ENCODE measurements at regions not wholly inside any gene's neighbourhood (a gene's known extent, or its start where the extent isn't known, plus 50 kb on each side); places are given as distances from the start of the nearest gene placed in this dataset.
"Not testable (repeated sequence)": the region's sequence is repeated elsewhere in the genome, so short reads cannot be mapped to it uniquely, and the experiment has no call there.

DNA sequence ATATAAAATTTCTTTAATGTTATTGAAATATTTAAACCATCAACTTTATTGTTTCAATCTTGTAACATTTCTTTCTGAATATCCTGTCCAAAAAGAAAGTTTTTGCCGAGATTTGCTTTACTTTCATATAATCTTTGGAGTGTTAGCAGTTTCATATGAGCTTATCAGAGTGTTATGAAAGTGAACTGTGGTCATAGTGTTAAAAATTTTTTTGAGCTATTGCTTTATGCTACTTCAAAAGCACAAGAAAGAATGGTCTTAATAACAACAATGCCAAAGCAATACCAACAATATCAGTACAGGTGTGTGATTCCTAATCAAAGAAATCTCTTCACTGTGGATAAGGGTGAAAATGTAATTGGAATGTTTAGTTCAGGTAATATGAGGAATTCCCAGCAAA, 1994.9 kb upstream of the FLRT2 start:
- no peak for DNase-seq

DNA sequence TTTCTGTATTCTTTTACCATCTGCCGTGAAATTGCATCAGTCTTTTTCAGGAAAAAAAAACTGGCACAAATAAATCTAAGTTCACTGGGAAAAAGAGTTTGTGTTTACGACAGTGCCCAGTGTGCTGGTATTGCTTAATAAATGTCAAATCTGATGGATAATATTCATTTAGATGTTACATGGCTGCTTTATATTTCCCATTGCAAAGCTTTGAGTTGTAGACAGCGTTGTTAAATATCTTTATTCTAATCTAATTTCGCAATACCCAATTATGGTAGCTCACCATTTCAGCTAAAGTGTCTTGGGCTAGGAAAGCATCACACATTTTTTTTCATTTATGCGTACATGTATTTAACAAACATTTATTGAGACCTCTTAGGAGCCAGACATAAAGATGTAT, 1994.5 kb upstream of the FLRT2 start:
- no peak for DNase-seq

DNA sequence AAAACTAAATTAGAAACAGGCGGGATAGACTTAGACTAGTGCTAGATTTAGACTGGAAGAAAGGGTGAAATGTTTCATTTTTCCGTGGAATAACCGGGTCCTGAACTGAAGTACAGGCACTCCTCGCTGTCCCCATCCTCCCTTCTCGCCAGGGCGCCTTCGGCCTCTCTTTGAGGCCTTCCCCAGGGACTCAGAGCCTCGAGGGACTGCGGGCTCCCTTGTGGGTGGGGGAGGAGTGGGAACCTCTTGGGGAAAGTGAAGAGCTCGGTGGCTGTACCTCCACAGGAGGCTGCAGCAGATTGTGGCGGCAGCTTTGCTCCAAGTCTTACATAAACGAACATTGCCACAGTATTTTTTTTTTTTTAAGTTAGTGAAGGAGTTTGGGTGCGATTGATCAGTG, 1988.8 kb upstream of the FLRT2 start:
- no peak for DNase-seq

DNA sequence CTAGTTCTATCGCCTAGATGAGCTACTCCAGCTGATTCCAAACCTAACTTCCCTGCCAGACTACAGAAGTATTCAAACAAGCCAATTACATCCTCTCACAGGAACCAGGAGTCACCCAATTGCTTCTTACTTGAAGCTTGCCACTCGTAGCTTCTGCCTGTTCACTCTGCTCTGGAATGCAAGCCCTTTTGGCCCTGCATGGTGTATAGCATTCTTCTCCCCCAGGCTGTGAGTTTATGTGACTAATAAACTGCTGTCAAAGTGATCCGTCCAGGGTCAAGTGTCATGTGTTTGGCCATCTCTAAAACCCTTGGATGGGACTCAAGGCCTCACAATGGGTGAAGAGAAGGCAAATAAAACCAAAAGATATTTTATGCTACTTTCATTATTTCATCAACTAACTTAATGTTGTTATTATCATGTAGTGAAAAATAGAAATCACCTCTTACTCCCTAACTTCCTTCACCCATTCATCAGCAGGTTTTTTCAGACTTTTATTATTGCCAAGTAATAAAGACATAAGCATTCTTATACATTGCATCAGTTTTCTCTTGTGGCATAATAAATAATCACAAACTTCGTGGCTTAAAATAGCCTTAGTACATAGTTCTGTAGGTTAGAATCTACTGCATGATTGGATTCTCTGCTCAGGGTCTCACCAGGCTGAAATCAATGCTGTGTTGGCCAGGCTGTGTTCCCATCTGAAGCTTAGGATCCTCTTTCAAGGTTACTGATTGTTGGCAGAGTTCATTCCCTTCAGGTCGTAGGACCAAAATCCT, 1981.7 kb upstream of the FLRT2 start:
- no peak for DNase-seq

- no peak for DNase-seq
Observed at GRCh38 chr14:83556065-83556464, 1973.9 kb upstream of the FLRT2 start.

DNA sequence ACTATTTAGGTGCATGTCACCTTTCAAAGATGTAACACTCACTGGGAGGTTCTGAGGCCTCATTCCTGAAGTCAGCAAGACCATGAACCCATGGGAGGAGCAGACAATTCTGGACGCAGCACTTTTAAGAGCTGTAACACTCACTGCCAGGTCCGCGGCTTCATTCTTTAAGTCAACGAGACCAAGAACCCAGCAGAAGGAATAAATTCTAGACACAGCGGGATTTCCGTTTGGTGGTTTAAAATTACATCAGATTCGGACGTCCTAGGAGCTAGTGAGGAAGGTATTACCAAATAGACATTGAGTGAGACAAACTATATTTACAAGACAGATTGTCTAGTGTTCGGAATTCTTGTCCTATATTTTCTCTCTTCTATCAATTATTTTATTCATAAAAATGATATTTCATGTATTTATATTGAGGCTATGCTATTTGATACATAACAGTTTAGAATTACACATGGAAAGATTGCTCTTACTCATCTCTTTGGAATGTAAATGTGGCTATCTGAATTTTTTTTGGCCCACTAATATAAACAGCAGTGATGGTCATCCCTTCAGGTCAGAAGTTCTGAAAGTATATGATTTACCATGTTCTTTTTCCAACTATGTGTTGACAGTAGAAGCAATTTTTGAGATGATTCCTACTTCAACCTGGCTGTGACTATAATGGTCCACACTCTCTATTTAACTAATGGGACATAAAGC, 1973.0 kb upstream of the FLRT2 start:
- no peak for DNase-seq

GRCh38 chr14:83558946-83559345, 1971.0 kb upstream of the FLRT2 start:
- no peak for DNase-seq

DNA sequence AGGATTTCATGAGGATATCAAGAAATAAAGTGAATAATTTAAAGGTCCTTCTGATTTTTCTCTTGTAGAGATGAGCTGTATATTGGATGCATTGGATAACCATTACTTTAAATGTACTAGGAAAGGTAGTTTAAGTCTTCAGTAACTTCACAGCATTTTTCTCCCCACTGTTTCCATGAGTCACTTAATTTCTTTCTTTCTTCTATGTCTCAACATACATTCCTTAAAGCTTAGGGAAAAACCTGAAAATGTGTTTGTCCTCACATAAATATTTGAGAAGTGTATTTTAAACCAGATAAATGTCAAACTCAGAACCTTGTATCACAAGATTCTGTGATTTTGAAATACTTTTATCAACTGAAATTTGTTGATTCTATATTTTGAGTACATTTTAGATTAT, 1970.2 kb upstream of the FLRT2 start:
- DNase-seq, result no peak

DNA sequence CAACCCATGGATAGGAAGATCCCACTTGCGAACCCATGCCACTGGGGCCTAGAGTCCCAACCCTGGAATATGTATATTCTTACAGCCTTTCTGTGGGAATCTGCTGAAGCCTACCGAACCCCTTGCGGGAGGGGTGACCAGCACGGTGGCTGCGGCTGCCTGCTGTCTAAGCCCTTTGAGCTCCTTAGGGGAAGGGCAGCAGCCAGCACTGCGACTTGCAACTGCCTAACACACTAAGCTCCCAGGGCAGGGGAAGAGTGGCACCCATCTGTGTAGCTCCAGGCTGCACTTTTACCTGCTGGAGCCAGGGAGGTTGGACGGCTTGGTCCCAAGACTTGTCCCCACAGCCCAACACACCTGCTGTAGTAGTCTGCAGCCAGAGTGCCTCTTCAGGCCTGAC, 1968.7 kb upstream of the FLRT2 start:
- no peak for DNase-seq

- DNase-seq, result no peak
Observed at GRCh38 chr14:83566567-83566966, 1963.4 kb upstream of the FLRT2 start.

DNA sequence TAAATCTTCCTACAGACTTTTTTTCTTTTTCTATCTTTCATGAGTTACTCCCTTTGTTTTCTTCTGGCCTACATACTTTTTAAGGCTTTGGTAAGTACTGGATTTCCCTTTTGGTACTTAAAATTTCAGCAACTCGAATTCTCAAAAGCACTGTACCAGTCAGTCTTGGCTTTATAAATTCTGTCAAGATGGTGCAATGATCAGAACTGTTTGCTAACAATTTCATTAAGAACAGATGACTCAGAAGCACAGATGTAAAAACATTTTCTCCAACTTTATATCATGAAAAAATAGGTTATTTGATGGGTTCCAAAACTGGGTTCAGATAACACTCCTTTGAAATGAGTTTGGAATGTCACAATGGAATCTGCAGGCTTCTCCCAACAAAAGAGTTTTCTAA, 1961.8 kb upstream of the FLRT2 start:
- DNase-seq, result no peak

- no peak for DNase-seq
Observed at GRCh38 chr14:83575301-83575700, 1954.6 kb upstream of the FLRT2 start.

- no peak for DNase-seq
Observed at GRCh38 chr14:83583201-83583600, 1946.7 kb upstream of the FLRT2 start.

- DNase-seq, result no peak
Observed at GRCh38 chr14:83594874-83595273, 1935.1 kb upstream of the FLRT2 start.

- DNase-seq, result no peak
Observed at GRCh38 chr14:83607682-83608081, 1922.3 kb upstream of the FLRT2 start.

- no peak for DNase-seq
Observed at GRCh38 chr14:83611491-83611890, 1918.5 kb upstream of the FLRT2 start.

DNA sequence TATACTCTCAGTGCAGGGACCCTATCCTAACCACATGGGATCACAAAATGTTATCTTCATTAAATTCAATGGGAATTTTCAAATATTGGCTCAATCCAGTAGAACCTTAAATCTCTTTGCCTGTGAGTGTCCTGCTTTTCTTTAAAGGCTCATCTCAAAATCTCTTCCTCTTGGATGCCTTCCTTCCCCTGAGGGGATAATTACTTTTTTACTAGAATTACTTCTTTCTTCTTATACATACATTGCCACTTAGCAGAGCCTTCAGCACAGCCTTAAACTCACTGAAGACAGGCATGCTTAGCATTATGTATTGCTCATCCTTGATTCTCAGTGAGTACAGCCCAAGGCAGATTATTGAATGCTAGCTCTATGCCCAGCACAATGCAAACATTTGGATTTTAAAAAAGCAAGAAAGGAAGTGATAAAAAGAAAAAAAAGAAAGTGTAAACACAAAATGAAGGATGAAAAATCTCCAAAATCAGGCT, 1918.0 kb upstream of the FLRT2 start:
- DNase-seq, result no peak

- no peak for DNase-seq
Observed at GRCh38 chr14:83614956-83615355, 1915.0 kb upstream of the FLRT2 start.

- DNase-seq, result no peak
Observed at GRCh38 chr14:83624541-83624940, 1905.4 kb upstream of the FLRT2 start.

DNA sequence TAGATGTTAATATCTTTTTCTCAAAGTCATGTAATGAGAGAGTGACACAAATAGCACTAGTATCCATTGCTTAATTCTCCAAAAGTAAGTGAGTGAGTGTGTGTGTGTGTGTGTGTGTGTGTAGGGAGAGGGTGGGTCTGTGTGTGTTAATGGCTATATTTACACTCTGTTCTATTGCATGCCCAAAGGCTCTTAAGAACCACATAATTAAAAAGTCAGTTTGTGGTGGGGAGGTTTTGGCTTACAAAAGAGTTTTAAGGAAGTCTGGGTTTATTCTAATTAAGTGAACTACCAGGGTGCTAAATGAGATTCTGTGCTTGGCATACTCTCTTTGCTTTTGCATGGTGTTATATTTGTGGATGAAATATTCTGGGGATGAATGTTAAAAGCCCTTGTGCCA, 1897.6 kb upstream of the FLRT2 start:
- no peak for DNase-seq

DNA sequence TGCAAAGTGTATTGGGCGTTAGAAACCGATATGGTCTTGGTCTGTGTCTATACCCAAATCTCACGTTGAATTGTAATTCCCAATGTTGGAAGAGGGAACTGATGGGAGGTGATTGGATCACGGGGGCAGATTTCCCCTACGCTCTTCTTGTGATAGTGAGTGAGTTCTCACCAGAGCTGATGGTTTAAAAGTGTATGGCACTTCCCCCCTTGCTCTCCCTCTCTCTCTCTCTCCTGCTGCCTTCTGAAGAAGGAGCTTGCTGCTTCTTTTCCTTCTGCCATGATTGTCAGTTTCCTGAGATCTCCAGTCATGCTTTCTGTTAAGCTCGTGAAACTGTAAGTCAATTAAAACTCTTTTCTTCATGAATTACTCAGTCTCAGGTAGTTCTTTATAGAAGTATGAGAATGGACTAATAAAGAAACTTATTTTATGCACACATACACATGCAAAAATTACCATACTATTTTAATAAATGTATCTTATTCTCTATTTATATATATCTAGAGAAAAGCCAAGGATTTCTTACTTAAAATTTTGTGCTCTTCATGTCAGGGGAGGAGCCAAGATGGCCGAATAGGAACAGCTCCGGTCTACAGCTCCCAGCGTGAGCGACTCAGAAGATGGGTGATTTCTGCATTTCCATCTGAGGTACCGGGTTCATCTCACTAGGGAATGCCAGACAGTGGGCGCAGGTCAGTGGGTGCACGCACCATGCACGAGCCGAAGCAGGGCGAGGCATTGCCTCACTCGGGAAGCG, 1891.0 kb upstream of the FLRT2 start:
- DNase-seq, result no peak

- not testable (repeated sequence) for DNase-seq
Observed at GRCh38 chr14:83639505-83639875, 1890.5 kb upstream of the FLRT2 start.

DNA sequence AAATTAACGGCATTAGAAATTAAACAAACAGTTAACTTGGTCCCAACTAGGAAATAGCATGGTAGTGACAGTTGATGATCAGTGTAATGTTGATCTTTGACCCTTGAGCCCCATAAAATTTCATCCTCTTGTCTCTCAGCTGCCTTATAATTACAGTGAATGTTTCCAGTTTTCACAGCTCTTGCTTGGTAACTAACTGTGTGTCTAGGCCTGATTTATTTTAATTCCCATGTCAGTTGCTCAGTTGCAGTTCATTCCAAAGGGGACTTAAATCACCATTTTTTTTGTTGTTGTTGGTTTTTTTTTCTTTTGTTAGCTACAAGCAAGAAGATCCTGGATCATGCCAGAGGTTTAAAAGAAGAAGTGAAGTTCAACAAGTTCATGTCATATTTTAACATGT, 1883.7 kb upstream of the FLRT2 start:
- no peak for DNase-seq

- no peak for DNase-seq
Observed at GRCh38 chr14:83660597-83660996, 1869.3 kb upstream of the FLRT2 start.
